Left forelimb (tissue), 1 donor: ENCODE measurements at regions not wholly inside any gene's neighbourhood (a gene's known extent, or its start where the extent isn't known, plus 50 kb on each side); places are given as distances from the start of the nearest gene placed in this dataset.

Experiments used
- DNase-seq: peaks from one replicate; pipeline ENCODE4 v3.0.0-alpha.2; 2018; ENCODE audit warnings: low spot score

GRCh38 chr16:86383488-86384262 is 126.7 kb upstream of the FOXF1 start:
- no peak for DNase-seq

- DNase-seq: no peak
Observed at GRCh38 chr16:86384263-86384649, 126.1 kb upstream of the FOXF1 start.

GRCh38 chr16:86384980-86385379 is 125.3 kb upstream of the FOXF1 start:
- no peak for DNase-seq

DNA sequence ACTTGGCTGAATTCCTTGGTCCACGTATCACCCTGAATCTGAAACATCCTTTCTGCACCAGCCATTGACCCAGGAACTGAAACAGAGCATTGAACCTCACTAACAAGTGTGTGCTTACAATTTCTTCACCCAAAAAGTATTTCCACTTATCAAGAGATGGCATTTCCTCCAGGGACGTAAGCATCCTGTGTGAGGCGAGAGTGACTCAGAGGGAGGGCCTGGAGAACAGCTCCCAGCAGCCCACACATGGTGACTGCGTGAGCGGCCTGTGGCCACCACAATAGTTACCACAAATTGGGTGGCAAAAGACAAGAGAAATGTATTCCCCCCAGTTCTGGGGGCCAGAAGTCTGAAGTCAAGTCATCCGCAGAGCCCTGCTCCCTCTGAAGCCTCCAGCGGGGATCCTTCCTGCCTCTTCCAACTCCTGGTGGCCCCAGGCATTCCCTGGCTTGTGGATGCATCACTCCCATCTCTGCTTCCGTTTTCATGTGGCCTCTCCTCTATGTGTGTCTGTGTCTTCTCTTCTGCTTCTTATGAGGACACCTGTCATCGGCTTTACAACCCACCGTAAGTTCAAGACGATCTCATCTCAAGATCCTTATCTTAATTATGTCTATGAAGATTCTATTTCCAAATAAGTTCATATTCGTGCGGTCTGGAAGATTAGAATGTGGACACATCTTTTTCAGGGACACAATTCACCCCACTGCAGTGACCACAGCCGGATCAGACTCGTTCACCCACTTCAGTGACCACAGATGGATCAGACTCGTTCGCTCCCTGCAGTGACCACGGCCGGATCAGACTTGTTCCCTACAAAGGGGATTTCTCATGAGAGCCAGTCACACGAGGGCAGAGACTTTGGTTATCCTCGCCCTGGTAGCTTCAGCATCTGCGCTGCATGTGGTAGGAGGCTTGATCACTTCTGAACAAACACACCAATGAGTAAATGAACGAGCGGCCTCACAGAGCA is 122.6 kb upstream of the FOXF1 start:
- DNase-seq: no peak

GRCh38 chr16:86388976-86389375 is 121.4 kb upstream of the FOXF1 start:
- DNase-seq: no peak

DNA sequence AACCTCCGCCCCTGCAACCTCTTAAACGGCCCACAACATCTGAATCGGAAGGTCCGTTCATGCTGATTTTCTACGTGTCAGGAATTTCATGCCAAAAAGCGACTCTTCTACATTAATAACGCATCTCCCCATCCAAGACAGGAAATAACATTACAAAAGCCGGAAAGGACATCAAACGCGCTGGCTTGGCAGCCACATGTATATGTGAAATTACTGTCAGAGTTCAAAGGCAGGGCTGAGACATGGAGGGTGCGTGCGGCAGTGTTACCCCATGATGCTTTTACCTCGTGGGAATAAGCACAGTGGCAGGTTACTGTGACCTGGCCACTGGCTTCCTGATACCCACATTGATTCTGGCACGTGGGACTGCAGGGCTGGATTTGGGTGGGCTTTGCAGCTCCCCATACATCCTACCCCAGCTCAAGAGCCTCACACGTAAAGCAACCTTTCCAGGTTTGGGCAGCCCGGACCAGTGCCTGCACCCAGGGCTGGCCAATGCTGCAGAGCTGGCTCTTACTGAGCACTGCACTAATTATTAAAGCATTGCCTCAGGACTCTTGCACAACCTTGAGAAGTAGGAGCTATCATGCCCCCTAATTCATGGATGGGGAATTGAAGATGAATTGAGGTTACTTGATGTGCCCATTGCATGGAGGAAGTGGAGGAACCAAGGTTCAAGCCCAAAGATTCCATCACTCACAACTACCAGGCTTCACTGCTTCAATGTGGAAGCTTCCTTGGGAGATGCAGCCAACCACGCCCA is 120.6 kb upstream of the FOXF1 start:
- DNase-seq: no peak

- no peak for DNase-seq
Observed at GRCh38 chr16:86390335-86390734, 120.0 kb upstream of the FOXF1 start.

DNA sequence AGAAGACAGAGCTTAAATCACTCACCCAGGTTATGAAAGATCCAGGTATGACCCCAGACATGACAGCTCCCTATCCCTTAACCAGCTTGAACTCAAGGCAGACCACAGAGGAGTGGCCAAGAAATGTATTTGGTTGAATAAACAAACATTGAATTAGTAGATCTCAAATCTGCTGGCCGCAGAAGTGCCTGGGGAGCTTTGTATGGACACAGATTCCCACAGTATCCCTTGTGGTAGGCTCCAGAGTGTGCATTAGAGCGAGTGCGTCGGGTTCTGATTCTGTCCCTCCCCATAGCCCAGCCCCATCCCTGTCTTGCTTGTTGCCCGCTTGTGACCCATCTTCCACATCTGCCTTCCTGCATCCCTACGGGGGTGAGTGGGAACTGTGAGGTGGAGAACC is 118.8 kb upstream of the FOXF1 start:
- no peak for DNase-seq

- no peak for DNase-seq
Observed at GRCh38 chr16:86391984-86392383, 118.3 kb upstream of the FOXF1 start.

DNA sequence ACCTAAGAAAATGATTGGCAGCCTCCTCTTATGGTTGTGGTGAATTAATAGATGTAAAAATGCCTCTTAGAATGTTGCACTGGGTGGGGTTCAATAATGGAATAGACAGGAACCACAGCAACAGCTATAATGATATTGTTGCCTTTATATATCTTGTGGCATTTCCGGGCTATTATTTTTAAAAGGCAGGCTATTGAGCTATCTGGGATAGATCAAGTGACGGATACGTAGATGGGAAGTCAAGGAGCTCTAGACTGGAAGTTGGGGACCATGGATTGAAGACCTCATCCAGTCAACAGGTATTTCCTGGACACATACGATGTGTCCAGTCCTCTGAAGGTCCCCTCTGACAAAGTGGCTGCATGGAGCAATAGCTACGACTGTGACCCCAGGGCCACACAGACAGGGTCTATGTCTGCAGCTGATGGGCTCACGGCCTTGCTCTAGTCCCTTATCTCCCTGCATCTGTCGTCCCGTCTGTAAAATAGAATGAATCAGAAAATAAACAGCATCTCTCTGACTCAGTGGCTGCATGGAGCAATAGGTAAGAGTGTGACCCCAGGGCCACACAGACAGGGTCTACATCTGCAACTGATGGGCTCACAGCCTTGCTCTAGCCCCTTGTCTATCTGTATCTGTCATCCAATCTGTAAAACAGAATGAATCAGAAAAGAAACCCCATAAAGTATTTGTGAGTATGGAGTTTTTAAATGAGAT is 117.7 kb upstream of the FOXF1 start:
- DNase-seq: no peak

- DNase-seq: no peak
Observed at GRCh38 chr16:86393907-86394626, 116.3 kb upstream of the FOXF1 start.

- no peak for DNase-seq
Observed at GRCh38 chr16:86395477-86395876, 114.8 kb upstream of the FOXF1 start.

- no peak for DNase-seq
Observed at GRCh38 chr16:86396422-86396821, 113.9 kb upstream of the FOXF1 start.

DNA sequence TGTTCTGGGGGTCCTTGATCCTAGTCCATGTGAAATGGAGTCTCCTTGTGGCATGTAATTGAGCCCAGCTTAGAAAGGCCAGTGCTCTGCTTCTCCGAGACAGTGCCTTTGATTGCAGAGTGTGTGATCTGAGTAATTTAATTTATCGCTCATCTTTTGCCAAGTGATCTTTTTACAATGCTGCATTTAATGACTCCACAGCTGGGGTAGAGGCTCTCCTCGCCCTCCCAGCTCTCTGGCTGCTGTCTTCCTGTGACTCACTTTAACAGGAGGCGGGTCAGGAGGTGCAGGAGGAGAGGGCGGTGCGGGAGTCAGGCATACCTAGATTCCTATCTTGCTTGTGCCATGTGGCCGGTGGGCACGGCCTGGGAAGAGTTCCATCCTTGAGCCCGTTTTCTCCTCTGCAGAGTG is 113.4 kb upstream of the FOXF1 start:
- DNase-seq: no peak

DNA sequence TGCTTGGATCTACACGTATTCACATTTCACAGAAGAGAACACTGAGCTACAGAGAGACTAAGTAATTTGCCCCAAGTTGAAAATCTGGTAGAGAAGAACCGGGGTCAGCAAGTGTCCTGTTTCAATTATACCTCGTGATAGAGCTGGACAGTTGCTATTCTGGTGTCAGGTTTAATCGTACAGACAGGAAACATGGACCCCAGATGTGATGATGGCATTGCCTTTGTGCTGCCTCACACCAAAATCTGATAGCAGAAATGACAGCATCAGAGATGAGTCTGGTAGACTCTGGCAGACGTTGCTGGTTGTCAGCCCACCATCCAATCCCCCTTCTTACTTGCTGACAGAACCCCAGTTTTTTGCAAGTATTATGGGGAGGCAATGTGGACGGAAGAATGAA is 112.1 kb upstream of the FOXF1 start:
- DNase-seq: no peak

DNA sequence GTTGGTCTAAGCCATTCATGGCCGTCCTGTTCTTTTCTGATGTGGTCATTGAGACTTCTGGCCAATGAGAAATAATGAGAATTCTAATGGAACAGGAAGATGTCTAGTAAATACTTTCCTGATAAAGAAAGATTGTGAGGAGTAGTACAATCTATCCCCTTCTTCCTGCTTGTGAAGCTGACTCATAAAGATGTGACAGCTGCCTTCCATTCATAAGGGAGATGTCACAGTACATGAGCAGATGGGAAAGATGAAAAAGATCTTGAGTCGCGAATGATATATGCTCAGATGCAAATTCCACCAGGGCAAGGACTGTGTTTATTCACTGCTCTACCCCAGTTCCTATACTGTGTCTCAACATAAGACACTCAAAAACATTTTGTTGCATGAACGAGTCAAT is 111.7 kb upstream of the FOXF1 start:
- DNase-seq: no peak

DNA sequence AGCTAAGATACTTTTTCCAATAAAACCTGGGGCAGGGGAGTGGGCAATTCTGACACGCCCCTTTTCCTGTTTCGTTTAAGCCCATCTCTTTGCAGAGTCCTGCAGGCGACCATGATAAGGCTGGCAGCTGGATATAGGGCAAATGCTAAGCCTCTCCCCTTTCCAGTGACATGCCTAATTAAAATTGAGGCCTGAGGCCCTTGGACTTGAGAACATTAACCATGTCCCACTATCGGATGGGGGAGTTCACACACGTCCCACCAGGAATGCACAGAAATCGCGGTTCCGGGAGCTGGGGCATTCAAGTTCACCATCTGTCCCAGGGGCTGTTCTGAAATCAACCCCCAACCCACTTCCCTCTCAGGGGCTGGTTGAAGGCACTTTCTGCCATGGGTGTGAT is 109.2 kb upstream of the FOXF1 start:
- DNase-seq: no peak

DNA sequence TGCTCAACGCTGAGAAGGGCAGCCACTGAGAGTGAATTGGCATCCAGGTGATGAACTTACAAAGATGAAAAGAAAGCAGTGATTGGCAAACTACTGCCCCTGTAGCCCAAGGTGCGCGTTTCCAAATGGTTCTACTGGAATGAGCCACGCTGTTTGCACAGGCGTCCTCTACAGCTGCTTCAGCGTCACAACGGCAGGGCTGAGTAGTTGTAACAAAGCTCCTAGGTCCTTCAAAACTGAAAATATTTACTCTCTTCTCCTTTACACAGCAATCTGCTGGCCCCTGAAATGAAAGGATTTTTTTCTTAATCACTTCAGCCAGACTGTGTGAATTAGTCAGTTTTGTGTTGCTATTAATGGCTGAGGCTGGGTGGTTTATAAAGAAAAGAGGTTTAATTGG is 107.2 kb upstream of the FOXF1 start:
- DNase-seq: no peak

DNA sequence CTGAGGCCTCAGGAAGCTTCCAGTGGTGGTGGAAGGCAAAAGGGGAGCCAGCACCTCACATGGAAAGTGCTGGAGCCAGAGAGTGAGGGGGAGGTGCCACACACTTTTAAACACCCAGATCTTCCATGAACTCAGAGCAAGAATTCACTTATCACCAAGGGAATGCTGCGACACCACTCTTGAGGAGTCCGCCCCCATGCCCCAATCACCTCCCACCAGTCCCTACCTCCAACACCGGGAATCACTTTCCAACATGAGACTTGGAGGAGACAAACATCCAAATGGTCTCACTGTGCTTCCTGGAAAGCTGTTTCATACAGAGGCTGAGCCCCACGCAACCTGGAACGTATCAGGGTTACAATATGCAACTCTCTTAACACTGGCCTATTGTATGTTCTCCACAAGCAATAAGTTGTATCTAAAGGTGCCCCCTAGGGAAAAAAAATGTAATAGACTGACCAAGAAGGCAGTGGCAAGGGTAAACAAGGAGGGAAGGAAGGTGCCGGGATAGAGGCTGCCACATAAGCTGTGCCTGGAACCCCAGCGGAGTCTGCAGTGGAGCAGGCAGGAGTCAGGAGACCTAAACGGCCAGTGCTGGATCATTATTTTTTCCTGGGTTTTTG is 106.7 kb upstream of the FOXF1 start:
- no peak for DNase-seq

DNA sequence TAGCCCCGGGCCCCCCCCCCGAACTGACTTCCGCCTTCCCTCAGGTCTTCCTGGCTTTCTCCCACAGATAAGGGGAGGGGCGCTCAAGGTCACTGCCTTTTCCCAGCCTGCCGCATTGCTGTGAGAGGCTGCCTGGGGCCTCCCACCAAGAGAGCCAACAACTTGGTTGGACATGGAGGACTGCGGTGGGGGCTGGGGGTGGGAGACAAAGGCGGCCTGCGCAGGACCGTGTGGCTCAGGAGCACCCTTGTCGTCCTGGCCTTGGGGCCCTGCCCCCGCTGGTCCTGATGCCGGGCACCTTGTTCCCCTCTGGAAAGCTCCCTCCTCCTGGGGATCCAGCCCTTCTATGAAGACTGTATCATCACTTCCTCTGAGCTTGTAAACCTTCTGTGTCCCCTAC is 105.6 kb upstream of the FOXF1 start:
- no peak for DNase-seq

- no peak for DNase-seq
Observed at GRCh38 chr16:86405319-86405718, 105.0 kb upstream of the FOXF1 start.
